GM19025 (cell line): ENCODE measurements at regions not wholly inside any gene's neighbourhood (a gene's known extent, or its start where the extent isn't known, plus 50 kb on each side); places are given as distances from the start of the nearest gene placed in this dataset.
"Not testable (repeated sequence)": the region's sequence is repeated elsewhere in the genome, so short reads cannot be mapped to it uniquely, and the experiment has no call there.

Source experiments
- ATAC-seq: cut with Tn5 transposase; IDR thresholded peaks from one replicate; pipeline ENCODE4 v1.9.1; 2021; ENCODE audit warnings: mild to moderate bottlenecking, low read depth, moderate library complexity; ENCODE audit not compliant: unreplicated experiment

DNA sequence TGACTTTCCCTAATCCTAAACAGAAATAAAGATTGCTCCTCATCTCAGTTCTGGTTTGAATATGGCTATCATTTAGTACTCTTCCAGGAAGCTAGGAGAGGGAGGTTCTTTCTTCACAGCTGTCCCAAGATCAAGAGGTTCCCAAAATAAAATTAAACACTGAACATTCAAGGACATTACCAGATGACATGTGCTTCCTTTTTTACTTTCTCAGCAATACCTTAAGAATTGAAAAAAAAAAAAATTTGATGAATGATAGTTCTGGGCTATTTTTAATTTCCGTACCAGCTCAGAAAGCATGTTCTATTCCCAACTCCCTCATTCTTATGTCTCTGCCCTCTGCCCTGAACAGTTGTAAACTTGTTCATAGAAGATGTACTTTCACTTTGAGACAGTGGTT, 61.7 kb upstream of the MYL1 start:
- no peak for ATAC-seq

DNA sequence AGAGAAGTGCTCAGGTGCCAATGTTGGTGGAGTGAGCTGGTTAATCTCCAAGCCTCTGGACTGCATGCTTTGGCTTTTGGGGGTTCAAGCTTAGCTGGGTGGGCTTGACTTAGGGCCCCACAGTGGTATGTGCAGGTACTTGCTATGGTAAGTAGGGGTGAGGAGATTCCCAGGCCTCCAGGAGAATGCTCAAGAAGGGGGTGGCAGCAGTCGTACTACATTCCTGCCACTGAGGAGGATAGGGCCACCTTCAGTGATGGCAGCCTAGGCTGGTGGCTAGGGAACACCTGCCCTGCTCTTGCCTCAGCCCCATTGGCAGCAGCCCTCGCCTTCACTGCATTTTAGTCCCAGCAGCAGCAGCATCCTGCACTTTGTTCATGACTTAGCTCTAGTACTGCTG, 55.6 kb upstream of the MYL1 start:
- ATAC-seq, result no peak

GRCh38 chr2:210366675-210367080, 51.7 kb upstream of the MYL1 start:
- ATAC-seq, result peak; percentile 90

GRCh38 chr2:210365475-210365874, 50.5 kb upstream of the MYL1 start:
- ATAC-seq, result not testable (repeated sequence)
